HAP-1 (cell line): ENCODE measurements at regions not wholly inside any gene's neighbourhood (a gene's known extent, or its start where the extent isn't known, plus 50 kb on each side); places are given as distances from the start of the nearest gene placed in this dataset.

Experiments
- DNase-seq, 2 experiments: peaks; one replicate each; pipeline ENCODE4 v3.0.0-alpha.2; 2016 to 2020; ENCODE audit warnings: low spot score in 2 of 2
- H3K27me3 ChIP-seq: fragments of 250-450 bp; sonication (Bioruptor Pico); 2 replicates; pipeline ENCODE4 v1.5.1; 2020; ENCODE audit warnings: low read depth, mild to moderate bottlenecking, moderate library complexity
- H3K36me3 ChIP-seq: fragments of 250-450 bp; sonication (Bioruptor Pico); replicated peaks from 2 replicates; pipeline ENCODE4 v1.5.1; 2020; ENCODE audit warnings: mild to moderate bottlenecking
- H3K4me1 ChIP-seq: fragments of 250-450 bp; sonication (Bioruptor Pico); 2 replicates; pipeline ENCODE4 v1.5.1; 2020; ENCODE audit warnings: mild to moderate bottlenecking
- H3K4me3 ChIP-seq: fragments of 250-450 bp; sonication (Bioruptor Pico); 2 replicates; pipeline ENCODE4 v1.5.1; 2020; ENCODE audit warnings: mild to moderate bottlenecking, moderate library complexity
- H3K9me3 ChIP-seq: fragments of 250-450 bp; sonication (Bioruptor Pico); 2 replicates; pipeline ENCODE4 v1.5.1; 2020; ENCODE audit warnings: mild to moderate bottlenecking, moderate library complexity
- in situ Hi-C: fragments of 300-500 bp; cut with MboI; formaldehyde crosslinking; loops from 3 replicates; pipeline ENCODE4 v1.14.3; 2020; ENCODE audit warnings: low sequenced_read_pairs, inconsistent platforms, mixed read lengths

- H3K4me3 ChIP-seq: no peak overlapping the region
- no peaks in the 10 kb centered on the region for H3K9me3 ChIP-seq
- no peaks in the 10 kb centered on the region for H3K27me3 ChIP-seq
- H3K4me1 ChIP-seq: no peaks in the 10 kb centered on the region
- in situ Hi-C loops: no loop called here
- no peak for DNase-seq
- no peaks in the 10 kb centered on the region for H3K36me3 ChIP-seq
Observed at GRCh38 chr5:27608992-27609391, 570.6 kb upstream of the CDH9 start.

GRCh38 chr5:27598576-27598975 is 560.2 kb upstream of the CDH9 start:
- Histone ChIP-seq H3K4me3 (no peak overlapping the region), H3K4me1 (no peaks in the 10 kb centered on the region), H3K27me3 (no peaks in the 10 kb centered on the region), H3K9me3 (no peaks in the 10 kb centered on the region), H3K36me3 (no peaks in the 10 kb centered on the region)
- no peak for DNase-seq
- in situ Hi-C loops: no loop called here

- in situ Hi-C loops: no loop called here
Observed at GRCh38 chr5:27594141-27594540, 555.8 kb upstream of the CDH9 start.

GRCh38 chr5:27592231-27592630 is 553.8 kb upstream of the CDH9 start:
- peaks cover 9% of the 10 kb centered on the region for H3K4me1 ChIP-seq
- no peaks in the 10 kb centered on the region for H3K36me3 ChIP-seq
- H3K9me3 ChIP-seq: no peaks in the 10 kb centered on the region
- no peaks in the 10 kb centered on the region for H3K27me3 ChIP-seq
- no peak overlapping the region for H3K4me3 ChIP-seq
- in situ Hi-C loops: no loop called here
- peak in 1 of 2 experiments; percentile 65 for DNase-seq

More at GRCh38 chr5:27594141-27594540, 555.8 kb upstream of the CDH9 start:
- H3K27me3 ChIP-seq: no peaks in the 10 kb centered on the region
- H3K36me3 ChIP-seq: no peaks in the 10 kb centered on the region
- no peaks in the 10 kb centered on the region for H3K9me3 ChIP-seq
- no peak overlapping the region for H3K4me3 ChIP-seq
- DNase-seq: no peak
- H3K4me1 ChIP-seq: peaks cover 9% of the 10 kb centered on the region

GRCh38 chr5:27590503-27590902 is 552.1 kb upstream of the CDH9 start:
- Histone ChIP-seq H3K27me3 (no peaks in the 10 kb centered on the region), H3K36me3 (no peaks in the 10 kb centered on the region), H3K4me3 (no peak overlapping the region), H3K9me3 (no peaks in the 10 kb centered on the region), H3K4me1 (peaks cover 9% of the 10 kb centered on the region)
- in situ Hi-C loops: no loop called here
- DNase-seq: no peak

- in situ Hi-C loops: no loop called here
Observed at GRCh38 chr5:27578279-27578678, 539.9 kb upstream of the CDH9 start.

GRCh38 chr5:27571681-27572080 is 533.3 kb upstream of the CDH9 start:
- H3K9me3 ChIP-seq: no peaks in the 10 kb centered on the region
- in situ Hi-C loops: no loop called here
- H3K4me3 ChIP-seq: no peak overlapping the region
- no peaks in the 10 kb centered on the region for H3K4me1 ChIP-seq
- H3K27me3 ChIP-seq: no peaks in the 10 kb centered on the region
- no peaks in the 10 kb centered on the region for H3K36me3 ChIP-seq
- DNase-seq: no peak

More at GRCh38 chr5:27578279-27578678, 539.9 kb upstream of the CDH9 start:
- no peaks in the 10 kb centered on the region for H3K4me1 ChIP-seq
- H3K27me3 ChIP-seq: no peaks in the 10 kb centered on the region
- no peak overlapping the region for H3K4me3 ChIP-seq
- DNase-seq: no peak
- no peaks in the 10 kb centered on the region for H3K9me3 ChIP-seq
- no peaks in the 10 kb centered on the region for H3K36me3 ChIP-seq

- Histone ChIP-seq H3K36me3 (no peaks in the 10 kb centered on the region), H3K4me3 (no peak overlapping the region), H3K4me1 (no peaks in the 10 kb centered on the region), H3K9me3 (no peaks in the 10 kb centered on the region), H3K27me3 (no peaks in the 10 kb centered on the region)
- in situ Hi-C loops: no loop called here
- no peak for DNase-seq
Observed at GRCh38 chr5:27568811-27569210, 530.4 kb upstream of the CDH9 start.

- Histone ChIP-seq H3K4me1 (peaks cover 6% of the 10 kb centered on the region), H3K27me3 (no peaks in the 10 kb centered on the region), H3K9me3 (no peaks in the 10 kb centered on the region), H3K36me3 (no peaks in the 10 kb centered on the region), H3K4me3 (no peak overlapping the region)
- in situ Hi-C loops: no loop called here
- no peak for DNase-seq
Observed at GRCh38 chr5:27561408-27561807, 523.0 kb upstream of the CDH9 start.

GRCh38 chr5:27548484-27548883 is 510.1 kb upstream of the CDH9 start:
- Histone ChIP-seq H3K27me3 (no peaks in the 10 kb centered on the region), H3K4me1 (peaks cover 9% of the 10 kb centered on the region), H3K4me3 (no peak overlapping the region), H3K9me3 (no peaks in the 10 kb centered on the region), H3K36me3 (no peaks in the 10 kb centered on the region)
- in situ Hi-C loops: no loop called here
- peak; percentile 7 to 46 for DNase-seq

- H3K4me3 ChIP-seq: no peak overlapping the region
- H3K4me1 ChIP-seq: no peaks in the 10 kb centered on the region
- peak in 1 of 2 experiments; percentile 6 for DNase-seq
- no peaks in the 10 kb centered on the region for H3K9me3 ChIP-seq
- H3K36me3 ChIP-seq: no peaks in the 10 kb centered on the region
- in situ Hi-C loops: no loop called here
- H3K27me3 ChIP-seq: no peaks in the 10 kb centered on the region
Observed at GRCh38 chr5:27535031-27535557, 496.7 kb upstream of the CDH9 start.

GRCh38 chr5:27532305-27532704 is 493.9 kb upstream of the CDH9 start:
- Histone ChIP-seq H3K4me1 (no peaks in the 10 kb centered on the region), H3K27me3 (no peaks in the 10 kb centered on the region), H3K9me3 (no peaks in the 10 kb centered on the region), H3K4me3 (no peak overlapping the region), H3K36me3 (no peaks in the 10 kb centered on the region)
- in situ Hi-C loops: no loop called here
- no peak for DNase-seq

GRCh38 chr5:27524515-27524914 is 486.1 kb upstream of the CDH9 start:
- Histone ChIP-seq H3K36me3 (no peaks in the 10 kb centered on the region), H3K27me3 (no peaks in the 10 kb centered on the region), H3K9me3 (no peaks in the 10 kb centered on the region), H3K4me1 (no peaks in the 10 kb centered on the region), H3K4me3 (no peak overlapping the region)
- no peak for DNase-seq
- in situ Hi-C loops: no loop called here

GRCh38 chr5:27523629-27524028 is 485.2 kb upstream of the CDH9 start:
- no peak for DNase-seq
- Histone ChIP-seq H3K27me3 (no peaks in the 10 kb centered on the region), H3K9me3 (no peaks in the 10 kb centered on the region), H3K36me3 (no peaks in the 10 kb centered on the region), H3K4me3 (no peak overlapping the region), H3K4me1 (no peaks in the 10 kb centered on the region)
- in situ Hi-C loops: no loop called here

GRCh38 chr5:27516437-27516836 is 478.1 kb upstream of the CDH9 start:
- no peaks in the 10 kb centered on the region for H3K9me3 ChIP-seq
- no peak for DNase-seq
- no peak overlapping the region for H3K4me3 ChIP-seq
- in situ Hi-C loops: no loop called here
- H3K4me1 ChIP-seq: no peaks in the 10 kb centered on the region
- H3K36me3 ChIP-seq: no peaks in the 10 kb centered on the region
- no peaks in the 10 kb centered on the region for H3K27me3 ChIP-seq
